HepG2 (cell line): ENCODE measurements at regions not wholly inside any gene's neighbourhood (a gene's known extent, or its start where the extent isn't known, plus 50 kb on each side); places are given as distances from the start of the nearest gene placed in this dataset.

Experiments used
- ATAC-seq: fragments of 200-7000 bp; cut with Tn5 transposase; 3 replicates; pipeline ENCODE4 v1.9.1; 2020; ENCODE audit warnings: mild to moderate bottlenecking, moderate library complexity
- BruUV-seq: library from RNA; stranded (reverse); fragments of 400-500 nt; replicated peaks from 2 replicates; lab custom pipeline; 2021; lab: Mats Ljungman, UMichigan
- CTCF ChIA-PET: fragments of 300-600 bp; formaldehyde crosslinking; extraction: SDS; loops from one replicate; lab custom pipeline; 2021; ENCODE audit warnings: low total read pairs, inconsistent platforms, low intra/inter-chr PET ratio; lab: Yijun Ruan, JAX
- POLR2A ChIA-PET: fragments of 350-600 bp; sonication (Branson Sonifier 250); formaldehyde crosslinking; loops from one replicate; lab custom pipeline; 2020; ENCODE audit warnings: antibody characterized with exemption, inconsistent platforms; lab: Yijun Ruan, JAX
- DNase-seq: peaks from one replicate; pipeline ENCODE4 v3.0.0-alpha.2; 2015; ENCODE audit warnings: low spot score
- FAIRE-seq: peaks from 3 replicates; lab custom pipeline; 2011; peaks lifted over from hg19 to GRCh38; lab: Jason Lieb, UNC
- H2AFZ ChIP-seq: one replicate; pipeline ENCODE4 v1.6.1; 2011; ENCODE audit warnings: low read length, inconsistent platforms
- H3K27ac ChIP-seq: fragments of 300-600 bp; 3 replicates; pipeline ENCODE4 v1.8.0; 2011; ENCODE audit warnings: mixed run types, mild to moderate bottlenecking, mixed read lengths, low read length, inconsistent platforms; ENCODE audit not compliant: insufficient read depth; ENCODE audit errors: extremely low read length
- H3K27me3 ChIP-seq, 2 experiments: fragments of 200-600 bp in 1 of 2; 2 replicates in 1 of 2; 3 replicates in 1 of 2; pipeline versions ENCODE4 v1.6.0 to v1.8.0; 2011; ENCODE audit warnings: low read length in 2 of 2, mild to moderate bottlenecking in 2 of 2, moderate library complexity in 2 of 2, inconsistent platforms in 1 of 2; ENCODE audit not compliant: insufficient read depth in 2 of 2, control insufficient read depth in 1 of 2
- H3K36me3 ChIP-seq, 2 experiments: fragments of 200-600 bp in 1 of 2; replicated peaks in 1 of 2; 2 replicates in 1 of 2; 3 replicates in 1 of 2; pipeline versions ENCODE4 v1.5.1 to v1.8.0; 2011; ENCODE audit warnings: low read length in 2 of 2, inconsistent platforms in 1 of 2; ENCODE audit not compliant: insufficient read depth in 2 of 2, control insufficient read depth in 1 of 2
- H3K4me1 ChIP-seq: 2 replicates; pipeline ENCODE4 v1.5.1; 2012; ENCODE audit warnings: low read length, inconsistent platforms; ENCODE audit not compliant: insufficient read depth
- H3K4me2 ChIP-seq: 2 replicates; pipeline ENCODE4 v1.6.0; 2011; ENCODE audit warnings: low read depth, low read length, inconsistent platforms
- H3K4me3 ChIP-seq, 3 experiments: fragments of 200-600 bp in 1 of 3; sonication (generic), shearing (Covaris generic) in 1 of 3; replicated peaks in 1 of 3; 2 replicates each; pipeline ENCODE4 v1.5.1; 2011 to 2016; ENCODE audit warnings: low read length in 3 of 3, inconsistent platforms in 2 of 3, low read depth in 2 of 3, mild to moderate bottlenecking in 2 of 3, control low read depth in 1 of 3, mixed read lengths in 1 of 3; ENCODE audit not compliant: insufficient read depth in 1 of 3
- H3K79me2 ChIP-seq: one replicate; pipeline ENCODE4 v1.6.1; 2011; ENCODE audit warnings: low read length, inconsistent platforms; ENCODE audit not compliant: insufficient read depth
- H3K9ac ChIP-seq: 2 replicates; pipeline ENCODE4 v1.6.0; 2011; ENCODE audit warnings: mild to moderate bottlenecking, low read depth, low read length, inconsistent platforms; ENCODE audit not compliant: insufficient read depth
- H3K9me3 ChIP-seq: 2 replicates; pipeline ENCODE4 v1.5.1; 2012; ENCODE audit warnings: mild to moderate bottlenecking, low read length
- H4K20me1 ChIP-seq: 2 replicates; pipeline ENCODE4 v1.6.0; 2011; ENCODE audit warnings: inconsistent platforms, mild to moderate bottlenecking, low read length, moderate library complexity; ENCODE audit not compliant: insufficient read depth
- GABPA ChIP-seq, 2 experiments: IDR thresholded peaks; 2 replicates each; pipeline ENCODE4 v1.6.1; 2011 to 2016; ENCODE audit warnings: low read depth in 2 of 2, low read length in 1 of 2, missing biosample characterization in 1 of 2, missing genetic modification characterization in 1 of 2
- HOXA9 ChIP-seq: sonication (generic); formaldehyde crosslinking; IDR thresholded peaks from 2 replicates; pipeline ENCODE4 v1.8.1; 2022; ENCODE audit warnings: missing genetic modification reagents, mild to moderate bottlenecking, moderate library complexity, borderline replicate concordance
- PLRG1 ChIP-seq: fragments of 450-650 bp; conservative IDR thresholded peaks from 2 replicates; pipeline ENCODE4 v1.6.1; 2016
- RARG ChIP-seq: sonication (generic); formaldehyde crosslinking; IDR thresholded peaks from 2 replicates; pipeline ENCODE4 v1.4.0; 2020; ENCODE audit warnings: low read depth, mild to moderate bottlenecking, missing genetic modification reagents
- SNAPC2 ChIP-seq: sonication (generic); formaldehyde crosslinking; IDR thresholded peaks from 2 replicates; pipeline ENCODE4 v1.8.1; 2022; ENCODE audit warnings: mild to moderate bottlenecking, missing genetic modification reagents
- TEAD3 ChIP-seq: optimal IDR thresholded peaks from 2 replicates; pipeline ENCODE3; 2016; ENCODE audit warnings: borderline replicate concordance
- ZFX ChIP-seq: sonication (generic); formaldehyde crosslinking; IDR thresholded peaks from 2 replicates; pipeline ENCODE4 v1.4.0; 2020; ENCODE audit warnings: mild to moderate bottlenecking, low read depth, missing genetic modification reagents, moderate library complexity
- ZNF232 ChIP-seq: sonication (generic); formaldehyde crosslinking; IDR thresholded peaks from 2 replicates; pipeline ENCODE4 v1.4.0; 2020; ENCODE audit warnings: missing genetic modification reagents, borderline replicate concordance
- ZNF775 ChIP-seq: sonication (generic); formaldehyde crosslinking; IDR thresholded peaks from 2 replicates; pipeline ENCODE4 v1.4.0; 2020; ENCODE audit warnings: missing genetic modification reagents, mild to moderate bottlenecking, moderate library complexity, borderline replicate concordance
- ZNF792 ChIP-seq: IDR thresholded peaks from 2 replicates; pipeline ENCODE4 v1.6.1; 2016
- WGBS: methylation state at CpG from one replicate; pipeline ENCODE4 v1.1.6; 2017; ENCODE audit warnings: low lambda C conversion rate; 5-methylcytosine and 5-hydroxymethylcytosine counted together
- in situ Hi-C: cut with HindIII; loops from 2 replicates; pipeline ENCODE4 v1.10.0; 2017; ENCODE audit warnings: low pct_unique_long_range_greater_than_20kb; ENCODE audit not compliant: extremely low pct_ligation_motif_present
- intact Hi-C: fragments of 100-400 bp; cut with micrococcal nuclease; formaldehyde crosslinking; loops from one replicate; pipeline ENCODE4 v1.10.0; 2022; ENCODE audit not compliant: unreplicated experiment
- TF ChIP-seq, protein P1 (sequence below): sonication (generic); formaldehyde crosslinking; IDR thresholded peaks from 2 replicates; pipeline ENCODE4 v1.4.0; 2020; ENCODE audit warnings: mild to moderate bottlenecking, missing genetic modification reagents
- TF ChIP-seq, protein P2 (sequence below): sonication (generic); formaldehyde crosslinking; IDR thresholded peaks from 2 replicates; pipeline ENCODE4 v1.4.0; 2020; ENCODE audit warnings: missing genetic modification reagents, mild to moderate bottlenecking, borderline replicate concordance

DNA sequence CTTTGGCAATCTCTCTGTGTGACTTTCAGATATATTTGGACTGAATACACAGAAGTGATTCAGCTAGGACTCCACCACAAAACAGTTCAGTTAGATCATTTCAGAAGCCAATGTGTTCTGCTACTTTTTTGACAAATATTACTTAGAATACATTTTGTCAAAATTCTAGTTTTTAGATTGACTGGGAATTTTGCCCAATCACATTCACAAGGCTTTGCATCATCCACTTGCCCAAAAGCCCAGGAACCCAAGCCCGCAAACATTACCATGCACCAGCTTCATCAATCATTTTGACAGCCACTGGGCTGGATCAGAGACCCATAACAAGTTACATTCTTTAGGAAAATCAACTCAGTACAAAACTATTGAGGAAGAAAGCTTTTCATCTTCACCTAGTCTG lies 256.6 kb upstream of the NDST3 start:
- Histone ChIP-seq H3K4me2 (no peak overlapping the region), H3K27me3 (no peaks in the 10 kb centered on the region), H4K20me1 (no peaks in the 10 kb centered on the region), H3K4me3 (no peak overlapping the region), H3K9ac (no peak overlapping the region)
- ChIA-PET CTCF (no interaction called here), POLR2A (no interaction called here)
- intact Hi-C loops: no loop called here
- no peak for ATAC-seq
- no TSS peak for BruUV-seq
- no peak for TF ChIP-seq PLRG1
- TF ChIP-seq, all 625 proteins: peak for 0
- no peaks in the 10 kb centered on the region for H3K36me3 ChIP-seq
- no peaks in the 10 kb centered on the region for H3K4me1 ChIP-seq
- H3K9me3 ChIP-seq: no peaks in the 10 kb centered on the region
- DNase-seq: no peak
- FAIRE-seq: no peak
- no peaks in the 10 kb centered on the region for H3K79me2 ChIP-seq
- H3K27ac ChIP-seq: no peak overlapping the region
- H2AFZ ChIP-seq: no peak overlapping the region
- in situ Hi-C loops: no loop called here
- 0% methylated on average over 1 of the region's 1 CpG for WGBS

DNA sequence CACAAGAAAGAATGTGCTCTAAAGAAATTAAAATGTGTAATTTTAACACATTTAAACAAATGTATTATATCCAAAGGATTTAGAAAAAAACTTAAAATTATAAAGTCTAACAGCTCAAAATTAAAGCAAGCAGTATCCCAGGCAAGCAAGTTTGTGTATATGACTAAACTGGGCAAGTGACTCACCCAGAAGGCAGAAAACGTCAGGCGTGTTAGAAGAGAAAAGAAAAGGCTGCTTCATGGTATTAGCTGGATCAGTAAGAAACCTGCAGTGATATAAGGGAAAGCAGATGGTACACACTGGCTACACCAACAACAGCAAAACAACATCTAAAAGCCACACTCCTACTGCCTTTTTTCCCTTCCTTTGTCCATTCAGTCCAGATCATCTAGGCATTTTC lies 250.6 kb upstream of the NDST3 start:
- no peak for FAIRE-seq
- in situ Hi-C loops: no loop called here
- DNase-seq: no peak
- H3K27ac ChIP-seq: no peak overlapping the region
- no peak overlapping the region for H3K4me2 ChIP-seq
- H3K79me2 ChIP-seq: no peaks in the 10 kb centered on the region
- no TSS peak for BruUV-seq
- intact Hi-C loops: no loop called here
- H3K27me3 ChIP-seq: no peaks in the 10 kb centered on the region
- no peaks in the 10 kb centered on the region for H3K9me3 ChIP-seq
- no peak overlapping the region for H2AFZ ChIP-seq
- H3K9ac ChIP-seq: no peak overlapping the region
- no peaks in the 10 kb centered on the region for H3K36me3 ChIP-seq
- ChIA-PET CTCF (no interaction called here), POLR2A (no interaction called here)
- H4K20me1 ChIP-seq: no peaks in the 10 kb centered on the region
- WGBS: 0% methylated on average over 2 of the region's 2 CpGs
- H3K4me3 ChIP-seq: no peak overlapping the region
- no peaks in the 10 kb centered on the region for H3K4me1 ChIP-seq
- ATAC-seq: no peak
- TF ChIP-seq ZNF792 (CRISPR knock-in tag) (no peak), GABPA (IDR thresholded peaks at IDR 0.05; ENCODE audit: low read depth, low read length) (no peak), GABPA (CRISPR knock-in tag; IDR thresholded peaks at IDR 0.05; ENCODE audit: low read depth) (no peak), RARG (CRISPR knock-in tag) (no peak), SNAPC2 (CRISPR knock-in tag) (no peak), ZNF232 (CRISPR knock-in tag) (no peak), ZFX (CRISPR knock-in tag) (no peak), HOXA9 (CRISPR knock-in tag) (no peak), ZNF775 (CRISPR knock-in tag) (no peak), TEAD3 (CRISPR knock-in tag) (no peak)
- TF ChIP-seq, protein P1, sequence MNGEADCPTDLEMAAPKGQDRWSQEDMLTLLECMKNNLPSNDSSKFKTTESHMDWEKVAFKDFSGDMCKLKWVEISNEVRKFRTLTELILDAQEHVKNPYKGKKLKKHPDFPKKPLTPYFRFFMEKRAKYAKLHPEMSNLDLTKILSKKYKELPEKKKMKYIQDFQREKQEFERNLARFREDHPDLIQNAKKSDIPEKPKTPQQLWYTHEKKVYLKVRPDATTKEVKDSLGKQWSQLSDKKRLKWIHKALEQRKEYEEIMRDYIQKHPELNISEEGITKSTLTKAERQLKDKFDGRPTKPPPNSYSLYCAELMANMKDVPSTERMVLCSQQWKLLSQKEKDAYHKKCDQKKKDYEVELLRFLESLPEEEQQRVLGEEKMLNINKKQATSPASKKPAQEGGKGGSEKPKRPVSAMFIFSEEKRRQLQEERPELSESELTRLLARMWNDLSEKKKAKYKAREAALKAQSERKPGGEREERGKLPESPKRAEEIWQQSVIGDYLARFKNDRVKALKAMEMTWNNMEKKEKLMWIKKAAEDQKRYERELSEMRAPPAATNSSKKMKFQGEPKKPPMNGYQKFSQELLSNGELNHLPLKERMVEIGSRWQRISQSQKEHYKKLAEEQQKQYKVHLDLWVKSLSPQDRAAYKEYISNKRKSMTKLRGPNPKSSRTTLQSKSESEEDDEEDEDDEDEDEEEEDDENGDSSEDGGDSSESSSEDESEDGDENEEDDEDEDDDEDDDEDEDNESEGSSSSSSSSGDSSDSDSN (CRISPR knock-in tag): no peak
- TF ChIP-seq, protein P2, sequence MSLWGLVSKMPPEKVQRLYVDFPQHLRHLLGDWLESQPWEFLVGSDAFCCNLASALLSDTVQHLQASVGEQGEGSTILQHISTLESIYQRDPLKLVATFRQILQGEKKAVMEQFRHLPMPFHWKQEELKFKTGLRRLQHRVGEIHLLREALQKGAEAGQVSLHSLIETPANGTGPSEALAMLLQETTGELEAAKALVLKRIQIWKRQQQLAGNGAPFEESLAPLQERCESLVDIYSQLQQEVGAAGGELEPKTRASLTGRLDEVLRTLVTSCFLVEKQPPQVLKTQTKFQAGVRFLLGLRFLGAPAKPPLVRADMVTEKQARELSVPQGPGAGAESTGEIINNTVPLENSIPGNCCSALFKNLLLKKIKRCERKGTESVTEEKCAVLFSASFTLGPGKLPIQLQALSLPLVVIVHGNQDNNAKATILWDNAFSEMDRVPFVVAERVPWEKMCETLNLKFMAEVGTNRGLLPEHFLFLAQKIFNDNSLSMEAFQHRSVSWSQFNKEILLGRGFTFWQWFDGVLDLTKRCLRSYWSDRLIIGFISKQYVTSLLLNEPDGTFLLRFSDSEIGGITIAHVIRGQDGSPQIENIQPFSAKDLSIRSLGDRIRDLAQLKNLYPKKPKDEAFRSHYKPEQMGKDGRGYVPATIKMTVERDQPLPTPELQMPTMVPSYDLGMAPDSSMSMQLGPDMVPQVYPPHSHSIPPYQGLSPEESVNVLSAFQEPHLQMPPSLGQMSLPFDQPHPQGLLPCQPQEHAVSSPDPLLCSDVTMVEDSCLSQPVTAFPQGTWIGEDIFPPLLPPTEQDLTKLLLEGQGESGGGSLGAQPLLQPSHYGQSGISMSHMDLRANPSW (CRISPR knock-in tag): no peak
